ENCODE measurements at regions not wholly inside any gene's neighbourhood (a gene's known extent, or its start where the extent isn't known, plus 50 kb on each side); places are given as distances from the start of the nearest gene placed in this dataset.

DNA sequence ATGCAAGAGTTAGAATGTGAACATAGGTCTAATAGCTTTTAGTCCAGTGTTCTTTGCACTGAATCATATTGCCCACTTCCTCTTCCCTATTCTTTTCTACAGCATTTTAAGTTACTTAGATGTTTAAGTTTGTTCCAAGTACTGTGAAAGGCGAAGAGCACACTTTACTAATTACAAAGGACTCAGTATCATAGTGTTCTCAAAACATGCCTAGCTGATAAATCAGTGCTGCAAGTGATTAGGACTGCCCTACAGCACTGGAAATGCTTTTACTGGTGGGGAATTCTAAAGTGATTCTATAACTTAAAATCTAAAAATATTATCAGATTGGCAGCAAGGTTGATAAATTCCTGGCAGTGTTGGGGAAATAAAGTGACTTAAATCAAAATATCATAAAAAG, 177.9 kb upstream of the KCNN2 start:
- H3K36me3 Mint-ChIP-seq (ENCODE audit: insufficient read depth) = no peaks in the 10 kb centered on the region
- H3K4me1 Mint-ChIP-seq (ENCODE audit: low read depth) = no peaks in the 10 kb centered on the region
- DNase-seq (no peak), ATAC-seq (no peak)
- no peaks in the 10 kb centered on the region for H3K27me3 Mint-ChIP-seq (ENCODE audit: low read depth)
- H3K9me3 Mint-ChIP-seq = peaks cover 10% of the 10 kb centered on the region
- no peak overlapping the region for H3K4me3 Mint-ChIP-seq

DNA sequence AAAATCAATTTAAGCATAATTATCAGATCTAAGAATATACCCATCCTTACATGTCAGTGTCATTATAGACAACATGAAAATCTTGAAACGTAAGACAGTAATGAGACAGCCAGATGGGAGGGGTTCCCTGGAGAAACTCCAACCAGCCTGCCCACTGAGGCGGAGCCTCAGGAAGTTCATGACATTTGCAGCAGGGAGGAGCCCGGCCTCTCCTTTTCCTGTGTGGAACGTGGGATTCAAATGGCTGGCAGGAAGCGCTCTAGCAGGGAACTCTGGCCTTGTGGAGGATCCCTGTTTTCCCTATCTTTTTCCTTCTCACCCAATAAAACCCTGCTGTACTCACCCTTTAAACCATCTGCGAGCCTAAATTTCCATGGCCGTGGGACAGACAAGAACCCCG, 176.6 kb upstream of the KCNN2 start:
- Mint-ChIP-seq H3K9me3 (peaks cover 11% of the 10 kb centered on the region), H3K27me3 (ENCODE audit: low read depth) (no peaks in the 10 kb centered on the region), H3K36me3 (ENCODE audit: insufficient read depth) (no peaks in the 10 kb centered on the region), H3K4me3 (no peak overlapping the region), H3K4me1 (ENCODE audit: low read depth) (no peaks in the 10 kb centered on the region)
- no peak for DNase-seq
- ATAC-seq = no peak

DNA sequence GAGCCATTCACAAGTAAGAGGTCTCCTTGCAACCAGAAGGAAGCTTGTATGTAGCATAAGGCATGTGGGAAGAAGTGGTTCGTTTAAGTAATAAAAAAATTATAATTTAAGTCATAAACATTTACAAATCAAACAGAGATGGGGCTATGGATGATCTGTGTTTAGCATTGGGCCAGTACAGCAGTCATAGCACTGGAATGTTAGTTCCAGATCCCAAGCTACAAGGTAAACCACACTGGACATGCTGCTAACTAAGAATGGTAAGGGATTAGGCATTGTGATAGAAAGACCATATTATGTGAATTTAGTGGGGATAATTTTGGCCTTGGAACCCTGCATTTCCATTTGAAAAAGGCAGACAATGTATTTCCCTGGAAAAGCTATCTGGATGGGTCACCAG, 170.4 kb upstream of the KCNN2 start:
- no peaks in the 10 kb centered on the region for H3K27me3 Mint-ChIP-seq (ENCODE audit: low read depth)

DNA sequence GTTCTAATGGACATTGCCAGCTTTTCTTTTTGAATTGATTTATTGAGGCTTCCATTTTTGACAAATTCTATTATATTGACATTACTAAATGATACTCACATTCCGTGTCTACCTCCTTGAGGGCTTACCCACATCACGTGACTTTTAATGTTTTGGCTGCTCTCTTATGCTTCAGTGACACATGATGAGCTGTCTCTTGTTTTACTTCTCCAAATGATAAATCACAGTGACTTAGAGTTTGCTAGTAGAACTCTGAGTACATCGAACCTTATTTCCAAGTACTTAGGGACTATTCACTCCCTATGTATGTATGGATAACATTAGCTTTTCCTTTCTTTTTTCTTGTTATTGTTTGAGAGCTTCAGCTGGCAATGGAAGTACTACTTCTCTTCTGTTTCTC, 169.8 kb upstream of the KCNN2 start:
- DNase-seq (no peak), ATAC-seq (no peak)
- H3K4me1 Mint-ChIP-seq (ENCODE audit: low read depth) = no peaks in the 10 kb centered on the region
- no peak overlapping the region for H3K4me3 Mint-ChIP-seq
- H3K36me3 Mint-ChIP-seq (ENCODE audit: insufficient read depth) = no peaks in the 10 kb centered on the region
- peaks cover 14% of the 10 kb centered on the region for H3K9me3 Mint-ChIP-seq
- H3K27me3 Mint-ChIP-seq (ENCODE audit: low read depth) = no peaks in the 10 kb centered on the region

More for the DNA sequence above, 170.4 kb upstream of the KCNN2 start:
- no peak for ATAC-seq
- Mint-ChIP-seq H3K36me3 (ENCODE audit: insufficient read depth) (no peaks in the 10 kb centered on the region), H3K4me1 (ENCODE audit: low read depth) (no peaks in the 10 kb centered on the region), H3K4me3 (no peak overlapping the region), H3K9me3 (peaks cover 14% of the 10 kb centered on the region)
- DNase-seq = no peak

DNA sequence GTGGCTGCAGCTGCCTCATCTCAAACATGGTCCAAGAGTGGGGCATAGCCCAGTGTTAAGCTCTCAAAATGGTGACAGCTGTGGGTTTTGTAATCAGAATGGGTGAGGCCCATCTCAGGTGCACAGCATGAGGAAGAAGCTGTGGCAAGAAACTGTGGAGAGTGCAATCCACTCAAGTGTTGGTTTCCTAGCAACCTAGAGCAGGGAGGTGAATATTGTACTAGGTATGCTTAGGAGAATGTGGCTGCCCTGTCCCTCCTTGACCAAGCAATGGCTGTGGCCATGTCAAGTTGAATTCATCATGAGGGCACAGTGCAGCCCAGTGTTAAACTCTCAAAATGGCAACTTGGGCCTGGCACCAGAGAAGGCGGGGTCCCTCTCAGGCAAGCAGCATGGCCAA, 160.5 kb upstream of the KCNN2 start:
- no peak for DNase-seq
- Mint-ChIP-seq H3K4me3 (no peak overlapping the region), H3K27me3 (ENCODE audit: low read depth) (no peaks in the 10 kb centered on the region), H3K4me1 (ENCODE audit: low read depth) (no peaks in the 10 kb centered on the region), H3K9me3 (peaks cover 17% of the 10 kb centered on the region), H3K36me3 (ENCODE audit: insufficient read depth) (no peaks in the 10 kb centered on the region)
- no peak for ATAC-seq

DNA sequence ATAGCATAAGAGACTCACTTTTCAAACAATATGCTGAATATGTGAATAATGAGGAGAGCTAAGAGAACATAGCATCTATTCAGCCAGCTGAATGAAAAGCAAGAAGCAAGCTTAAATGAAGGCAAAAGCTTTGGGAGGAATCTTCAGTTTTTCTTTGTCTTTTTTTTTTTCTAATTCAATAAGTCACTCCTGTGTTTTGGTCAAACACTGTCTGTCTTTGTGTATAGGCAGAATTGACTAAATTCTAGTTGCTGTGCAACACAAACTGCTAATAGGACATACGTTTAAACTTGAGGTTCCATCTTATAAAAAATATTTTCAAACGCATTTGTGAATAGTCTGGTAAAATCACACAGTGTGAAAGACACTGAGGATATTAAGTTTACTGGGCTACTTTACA, 156.9 kb upstream of the KCNN2 start:
- Mint-ChIP-seq H3K4me3 (no peak overlapping the region), H3K9me3 (peaks cover 18% of the 10 kb centered on the region), H3K4me1 (ENCODE audit: low read depth) (no peaks in the 10 kb centered on the region), H3K36me3 (ENCODE audit: insufficient read depth) (no peaks in the 10 kb centered on the region), H3K27me3 (ENCODE audit: low read depth) (no peaks in the 10 kb centered on the region)
- DNase-seq (no peak), ATAC-seq (no peak)

DNA sequence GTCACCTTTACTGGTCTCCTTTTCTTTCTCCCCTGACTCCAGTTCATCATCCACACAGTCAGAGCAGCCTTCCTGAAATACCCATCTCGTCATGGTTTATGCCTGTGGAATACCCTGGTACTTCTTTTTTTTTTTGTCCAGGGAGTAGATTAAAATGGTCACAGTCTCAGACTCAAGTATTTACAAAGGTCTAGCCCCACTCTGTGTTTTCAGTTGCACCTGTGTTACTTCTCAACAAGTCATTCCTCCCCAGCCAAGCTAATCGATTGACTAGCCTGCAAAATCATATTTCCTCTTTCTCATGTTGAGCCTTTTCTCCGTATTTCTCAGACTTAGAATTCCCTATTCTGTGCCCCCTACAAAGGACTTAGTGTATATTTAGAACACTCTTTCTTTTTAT, 155.2 kb upstream of the KCNN2 start:
- H3K4me1 Mint-ChIP-seq (ENCODE audit: low read depth) = no peaks in the 10 kb centered on the region
- H3K36me3 Mint-ChIP-seq (ENCODE audit: insufficient read depth) = no peaks in the 10 kb centered on the region
- H3K27me3 Mint-ChIP-seq (ENCODE audit: low read depth) = no peaks in the 10 kb centered on the region
- peaks cover 9% of the 10 kb centered on the region for H3K9me3 Mint-ChIP-seq
- DNase-seq (no peak), ATAC-seq (no peak)
- no peak overlapping the region for H3K4me3 Mint-ChIP-seq

DNA sequence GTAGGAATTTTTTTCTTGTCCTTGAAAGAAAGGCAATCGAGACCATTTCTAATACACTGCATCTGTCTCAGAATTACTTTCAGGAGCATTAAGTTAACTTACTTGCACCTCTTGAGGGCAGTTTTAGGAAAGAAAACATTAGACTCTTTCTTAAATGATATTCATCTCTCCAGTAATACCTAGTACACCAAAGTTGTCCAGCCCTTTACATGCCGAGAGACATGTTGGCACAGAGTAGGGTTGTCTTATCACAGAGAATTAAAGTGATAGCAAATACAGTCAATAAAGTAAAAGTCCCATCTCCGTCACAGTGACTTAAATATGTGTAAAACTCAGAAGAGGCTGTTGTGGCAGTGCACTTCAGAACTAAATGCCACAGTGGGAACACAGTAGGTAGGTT, 154.3 kb upstream of the KCNN2 start:
- no peak overlapping the region for H3K4me3 Mint-ChIP-seq
- ATAC-seq (no peak), DNase-seq (no peak)
- H3K9me3 Mint-ChIP-seq = peaks cover 9% of the 10 kb centered on the region
- H3K4me1 Mint-ChIP-seq (ENCODE audit: low read depth) = no peaks in the 10 kb centered on the region
- no peaks in the 10 kb centered on the region for H3K36me3 Mint-ChIP-seq (ENCODE audit: insufficient read depth)
- H3K27me3 Mint-ChIP-seq (ENCODE audit: low read depth) = no peaks in the 10 kb centered on the region

DNA sequence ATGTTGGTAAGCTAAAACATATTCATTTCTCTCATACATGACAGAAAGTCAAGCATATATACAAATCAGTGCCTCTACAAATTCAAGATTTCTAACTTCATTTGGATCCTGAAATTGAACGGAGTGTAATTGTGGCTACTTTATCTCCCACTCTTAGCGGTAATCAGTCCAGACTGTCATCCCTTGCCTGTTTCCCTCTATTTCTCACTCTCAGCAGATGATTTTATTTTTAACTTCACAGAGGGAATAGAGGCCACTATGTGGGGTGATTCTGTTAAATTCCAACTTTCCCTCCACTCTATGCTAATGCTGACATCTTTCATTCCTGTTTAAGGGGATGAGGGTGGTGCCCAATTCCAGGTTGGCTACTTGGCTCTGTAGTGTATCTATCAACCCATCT, 153.8 kb upstream of the KCNN2 start:
- Mint-ChIP-seq H3K36me3 (ENCODE audit: insufficient read depth) (no peaks in the 10 kb centered on the region), H3K9me3 (peaks cover 9% of the 10 kb centered on the region), H3K4me3 (no peak overlapping the region), H3K4me1 (ENCODE audit: low read depth) (no peaks in the 10 kb centered on the region), H3K27me3 (ENCODE audit: low read depth) (no peaks in the 10 kb centered on the region)
- ATAC-seq = no peak
- no peak for DNase-seq

DNA sequence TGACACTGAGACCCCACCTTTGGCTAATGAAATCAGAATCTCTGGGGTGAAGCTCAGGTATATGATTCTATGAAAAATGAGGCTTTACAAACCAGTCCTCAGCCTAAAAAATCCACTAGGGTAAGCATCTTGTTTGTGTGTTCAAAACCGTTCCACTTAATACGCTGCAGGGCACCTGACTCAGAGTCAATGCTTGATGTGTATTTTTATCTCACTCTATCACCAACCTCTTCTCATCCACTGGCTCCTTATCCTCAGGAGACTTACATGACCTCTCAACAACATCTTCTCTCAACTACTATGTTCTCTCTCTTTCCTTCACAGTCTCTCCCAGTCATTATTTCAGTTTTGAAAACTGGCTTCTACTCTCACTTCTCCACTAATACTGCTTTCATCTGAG, 153.3 kb upstream of the KCNN2 start:
- H3K27me3 Mint-ChIP-seq (ENCODE audit: low read depth) = no peaks in the 10 kb centered on the region
- no peaks in the 10 kb centered on the region for H3K4me1 Mint-ChIP-seq (ENCODE audit: low read depth)
- peaks cover 9% of the 10 kb centered on the region for H3K9me3 Mint-ChIP-seq
- no peaks in the 10 kb centered on the region for H3K36me3 Mint-ChIP-seq (ENCODE audit: insufficient read depth)
- ATAC-seq (no peak), DNase-seq (no peak)
- H3K4me3 Mint-ChIP-seq = no peak overlapping the region

DNA sequence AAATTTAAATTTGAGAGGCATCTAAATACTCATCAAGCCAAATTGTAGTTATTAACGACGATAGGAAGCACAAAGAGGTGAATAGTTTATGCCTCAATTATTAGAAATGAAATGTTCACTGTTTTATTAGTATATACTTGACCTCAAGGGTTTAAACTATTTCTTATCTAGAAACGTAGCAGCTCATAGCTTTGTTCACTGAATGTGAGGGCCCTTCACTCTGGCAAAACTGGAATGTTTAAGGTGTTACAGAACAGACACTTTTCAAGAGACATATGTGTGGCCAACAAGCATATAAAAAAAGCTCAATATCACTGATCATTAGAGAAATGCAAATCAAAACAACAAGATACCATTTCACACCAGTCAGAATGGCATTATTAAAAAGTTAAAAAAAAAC, 151.2 kb upstream of the KCNN2 start:
- Mint-ChIP-seq H3K36me3 (ENCODE audit: insufficient read depth) (no peaks in the 10 kb centered on the region), H3K27me3 (ENCODE audit: low read depth) (no peaks in the 10 kb centered on the region), H3K4me3 (no peak overlapping the region), H3K4me1 (ENCODE audit: low read depth) (no peaks in the 10 kb centered on the region), H3K9me3 (peaks cover 9% of the 10 kb centered on the region)
- ATAC-seq (no peak), DNase-seq (no peak)

DNA sequence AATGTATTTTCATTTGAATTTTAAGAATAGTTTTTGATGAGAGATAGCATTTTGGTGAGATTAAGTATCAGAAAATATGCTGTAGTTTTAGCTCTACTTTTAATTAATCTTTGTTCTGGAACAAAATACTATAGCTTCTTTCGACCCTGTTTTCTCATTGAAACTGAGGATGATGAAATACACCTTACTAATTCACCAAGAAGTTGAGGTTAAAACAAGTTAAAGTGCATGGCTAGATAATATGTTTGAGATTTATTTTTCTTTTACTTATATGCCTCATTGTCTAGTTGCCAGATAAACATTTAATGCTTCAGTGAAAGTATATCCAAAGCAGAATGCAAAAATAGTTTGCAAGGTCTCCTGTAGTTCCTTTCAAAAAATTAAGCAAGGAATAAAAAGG, 140.1 kb upstream of the KCNN2 start:
- ATAC-seq = no peak
- H3K27me3 Mint-ChIP-seq (ENCODE audit: low read depth) = no peaks in the 10 kb centered on the region
- H3K4me3 Mint-ChIP-seq = no peak overlapping the region
- peaks cover 16% of the 10 kb centered on the region for H3K9me3 Mint-ChIP-seq
- DNase-seq = no peak
- no peaks in the 10 kb centered on the region for H3K36me3 Mint-ChIP-seq (ENCODE audit: insufficient read depth)
- H3K4me1 Mint-ChIP-seq (ENCODE audit: low read depth) = no peaks in the 10 kb centered on the region

DNA sequence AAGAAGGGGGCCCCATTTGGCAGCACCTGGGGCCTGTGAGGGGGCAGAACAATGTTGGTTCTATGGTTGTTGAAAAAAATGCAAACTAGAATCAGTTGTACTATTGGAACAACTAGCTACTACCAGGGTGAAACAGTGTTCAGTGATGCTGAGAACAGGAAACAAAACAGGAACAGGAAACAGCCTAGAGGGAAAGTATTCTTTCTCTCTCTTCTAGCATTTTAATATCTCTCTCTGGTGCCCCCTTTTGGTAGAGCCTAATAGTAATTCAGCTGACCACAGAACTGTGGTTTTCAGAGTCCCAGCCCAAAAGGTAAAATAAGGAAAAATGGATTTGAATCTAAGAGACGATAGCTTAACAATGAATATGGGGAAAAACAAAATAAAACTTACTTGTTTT, 138.0 kb upstream of the KCNN2 start:
- ATAC-seq (no peak), DNase-seq (no peak)
- Mint-ChIP-seq H3K36me3 (ENCODE audit: insufficient read depth) (no peaks in the 10 kb centered on the region), H3K4me3 (no peak overlapping the region), H3K4me1 (ENCODE audit: low read depth) (no peaks in the 10 kb centered on the region), H3K27me3 (ENCODE audit: low read depth) (no peaks in the 10 kb centered on the region), H3K9me3 (peaks cover 13% of the 10 kb centered on the region)

DNA sequence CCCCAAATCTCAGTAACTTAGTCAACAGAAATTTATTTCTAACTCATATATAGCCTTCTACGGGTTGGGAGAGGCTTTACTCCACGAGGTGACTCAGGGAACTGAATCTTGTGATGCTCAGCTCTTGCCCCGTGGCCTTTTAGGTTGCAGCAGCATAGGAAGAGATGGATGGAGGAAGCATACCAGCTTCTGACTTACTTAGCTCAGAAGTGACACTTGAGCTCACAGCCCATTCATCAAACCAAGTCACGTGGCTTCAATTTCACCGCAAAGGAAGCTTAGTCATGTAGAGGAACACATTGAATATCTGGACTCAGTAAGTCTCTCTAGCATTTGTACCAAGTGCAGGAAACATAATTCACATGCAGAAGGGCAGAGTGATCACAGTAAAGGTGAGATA, 124.1 kb upstream of the KCNN2 start:
- no peaks in the 10 kb centered on the region for H3K36me3 Mint-ChIP-seq (ENCODE audit: insufficient read depth)
- no peaks in the 10 kb centered on the region for H3K27me3 Mint-ChIP-seq (ENCODE audit: low read depth)
- H3K4me1 Mint-ChIP-seq (ENCODE audit: low read depth) = no peaks in the 10 kb centered on the region
- H3K4me3 Mint-ChIP-seq = no peak overlapping the region
- ATAC-seq = no peak
- peaks cover 14% of the 10 kb centered on the region for H3K9me3 Mint-ChIP-seq
- DNase-seq = no peak

DNA sequence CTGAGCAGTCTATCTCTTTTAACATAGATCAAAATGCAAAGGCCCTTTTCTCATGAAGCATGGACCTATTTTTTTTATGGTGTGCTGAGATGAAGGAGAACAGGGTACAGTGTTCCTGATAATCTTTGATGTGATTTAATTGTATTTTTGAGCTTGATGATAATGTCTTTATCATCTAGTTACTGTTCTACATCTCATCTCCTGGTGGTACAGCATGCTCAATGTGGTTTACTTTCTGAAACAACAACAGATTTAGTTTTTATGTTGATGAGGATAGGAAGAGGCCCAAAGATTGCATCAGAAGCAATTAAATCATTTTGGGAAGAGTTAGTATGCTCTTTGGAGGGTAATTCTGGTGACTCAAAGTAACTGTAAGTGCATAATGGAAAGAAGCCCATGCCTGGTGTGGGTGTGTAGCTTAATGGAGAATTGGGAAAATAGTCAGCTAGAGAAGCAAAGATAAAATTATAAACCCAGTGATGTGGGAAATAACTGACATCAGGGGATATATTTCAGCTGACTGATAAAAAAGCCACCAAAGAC, 123.0 kb upstream of the KCNN2 start:
- Mint-ChIP-seq H3K9me3 (peaks cover 10% of the 10 kb centered on the region), H3K36me3 (ENCODE audit: insufficient read depth) (no peaks in the 10 kb centered on the region), H3K27me3 (ENCODE audit: low read depth) (no peaks in the 10 kb centered on the region), H3K4me1 (ENCODE audit: low read depth) (no peaks in the 10 kb centered on the region), H3K4me3 (no peak overlapping the region)
- ATAC-seq (no peak), DNase-seq (no peak)

Data from activated T-cell treated with anti-CD3 and anti-CD28 coated beads, Interleukin-2, amount 50 U/mL, for 4 hours (primary cell).